HepG2 (cell line): ENCODE measurements at regions not wholly inside any gene's neighbourhood (a gene's known extent, or its start where the extent isn't known, plus 50 kb on each side); places are given as distances from the start of the nearest gene placed in this dataset.

Source experiments
- EP300 ChIP-seq, 3 experiments: sonication (generic) in 1 of 3; formaldehyde crosslinking in 1 of 3; IDR thresholded peaks; 2 replicates each; pipeline versions ENCODE4 v1.5.1 to v1.6.1; 2011 to 2020; ENCODE audit warnings: low read depth in 2 of 3, low read length in 2 of 3, borderline replicate concordance in 1 of 3, improper control_type of control experiment in 1 of 3, mild to moderate bottlenecking in 1 of 3, missing genetic modification reagents in 1 of 3, moderate library complexity in 1 of 3
- JARID2 ChIP-seq: sonication (generic); formaldehyde crosslinking; IDR thresholded peaks from 2 replicates; pipeline ENCODE4 v1.8.1; 2023; ENCODE audit warnings: missing genetic modification reagents, inconsistent platforms; ENCODE audit not compliant: insufficient replicate concordance
- PHF8 ChIP-seq: sonication (generic); formaldehyde crosslinking; IDR thresholded peaks from 2 replicates; pipeline ENCODE4 v1.5.0; 2020; ENCODE audit warnings: missing genetic modification reagents
- PLSCR1 ChIP-seq: sonication (generic); formaldehyde crosslinking; IDR thresholded peaks from 2 replicates; pipeline ENCODE4 v1.5.0; 2020; ENCODE audit warnings: missing genetic modification reagents, mild to moderate bottlenecking, borderline replicate concordance
- TEF ChIP-seq: sonication (generic); formaldehyde crosslinking; IDR thresholded peaks from 2 replicates; pipeline ENCODE4 v1.5.0; 2020; ENCODE audit warnings: missing genetic modification reagents
- ZFP36L2 ChIP-seq: sonication (generic); formaldehyde crosslinking; IDR thresholded peaks from 2 replicates; pipeline ENCODE4 v1.4.0; 2020; ENCODE audit warnings: missing genetic modification reagents
- ZNF362 ChIP-seq: sonication (generic); formaldehyde crosslinking; IDR thresholded peaks from 2 replicates; pipeline ENCODE4 v1.4.0; 2020; ENCODE audit warnings: missing genetic modification reagents, mild to moderate bottlenecking, borderline replicate concordance

- no peak for TF ChIP-seq EP300 (IDR thresholded peaks at IDR 0.05; ENCODE audit: low read depth in 2 of 2, low read length in 2 of 2)
- TF ChIP-seq EP300 (CRISPR knock-in tag; IDR thresholded peaks at IDR 0.05; ENCODE audit: borderline replicate concordance), result no peak
- no peak for TF ChIP-seq TEF
- TF ChIP-seq JARID2 (CRISPR knock-in tag), result no peak
- TF ChIP-seq PHF8, result no peak
- no peak for TF ChIP-seq ZNF362
- TF ChIP-seq ZFP36L2 (CRISPR knock-in tag), result no peak
- TF ChIP-seq PLSCR1 (CRISPR knock-in tag), result no peak
These were observed 109.5 kb downstream of the SINHCAF start for GRCh38 chr12:31216479-31216878.
